Gastroesophageal sphincter (tissue), 4 donors: ENCODE measurements at regions not wholly inside any gene's neighbourhood (a gene's known extent, or its start where the extent isn't known, plus 50 kb on each side); places are given as distances from the start of the nearest gene placed in this dataset.
"Not testable (repeated sequence)": the region's sequence is repeated elsewhere in the genome, so short reads cannot be mapped to it uniquely, and the experiment has no call there.

Source experiments
- ATAC-seq: fragments of 150-250 bp; one replicate; pipeline ENCODE4 v1.9.1; 2016; ENCODE audit warnings: mild to moderate bottlenecking, moderate library complexity
- H3K27ac ChIP-seq, 4 donors: fragments of 200-600 bp; sonication (generic) in 3 of 4; 1 replicate in 3 of 4; 2 replicates in 1 of 4; pipeline ENCODE4 v1.5.1; 2016 to 2019
- H3K27me3 ChIP-seq: fragments of 200-600 bp; sonication (generic); one replicate; pipeline ENCODE4 v1.5.1; 2019
- H3K36me3 ChIP-seq, 2 donors: fragments of 200-600 bp; sonication (generic); one replicate each; pipeline ENCODE4 v1.5.1; 2019; ENCODE audit warnings: control low read depth in 1 of 2
- H3K4me1 ChIP-seq, 3 donors: fragments of 200-600 bp; sonication (generic); 1 replicate in 2 of 3; 2 replicates in 1 of 3; pipeline ENCODE4 v1.5.1; 2016 to 2019; ENCODE audit warnings: control low read depth in 2 of 3
- H3K4me3 ChIP-seq, 2 donors: fragments of 200-600 bp; sonication (generic); one replicate each; pipeline ENCODE4 v1.5.1; 2019; ENCODE audit warnings: mild to moderate bottlenecking in 1 of 2, moderate library complexity in 1 of 2
- H3K9me3 ChIP-seq, 3 donors: fragments of 200-600 bp; sonication (generic); one replicate each; pipeline ENCODE4 v1.5.1; 2017 to 2019; ENCODE audit warnings: control low read depth in 2 of 3
- CTCF ChIP-seq, 4 experiments: fragments of 200-600 bp in 2 of 4; fragments of 450-650 bp in 2 of 4; sonication (generic) in 1 of 4; IDR thresholded peaks; one replicate each; pipeline ENCODE4 v1.5.1; 2017 to 2019; ENCODE audit warnings: antibody characterized with exemption in 4 of 4, mild to moderate bottlenecking in 2 of 4, moderate library complexity in 2 of 4
- EP300 ChIP-seq: sonication (generic); formaldehyde crosslinking; IDR thresholded peaks from one replicate; pipeline ENCODE4 v1.6.1; 2017; ENCODE audit warnings: antibody characterized with exemption, mild to moderate bottlenecking
- POLR2A ChIP-seq, 2 donors: fragments of 450-650 bp; IDR thresholded peaks; one replicate each; pipeline ENCODE4 v1.6.1; 2017; ENCODE audit warnings: antibody characterized with exemption in 2 of 2, mild to moderate bottlenecking in 2 of 2, moderate library complexity in 1 of 2
- POLR2AphosphoS5 ChIP-seq: sonication (generic); formaldehyde crosslinking; IDR thresholded peaks from one replicate; pipeline ENCODE4 v1.6.1; 2017; ENCODE audit warnings: antibody characterized with exemption
- WGBS, 2 donors: methylation state at CpG; one replicate each; pipeline ENCODE4 v1.1.5; 2018; ENCODE audit warnings: low coverage in 1 of 2; 5-methylcytosine and 5-hydroxymethylcytosine counted together

- H3K27ac ChIP-seq = no peak overlapping the region
- 87 to 100% methylated on average over 1 of the region's 1 CpG for WGBS, 2 donors
- no peak for ATAC-seq
- H3K4me1 ChIP-seq = no peaks in the 10 kb centered on the region
- TF ChIP-seq EP300 (no peak), POLR2AphosphoS5 (no peak), POLR2A (IDR thresholded peaks at IDR 0.05) (no peak), CTCF (IDR thresholded peaks at IDR 0.05) (no peak)
- H3K27me3 ChIP-seq = no peaks in the 10 kb centered on the region
- no peaks in the 10 kb centered on the region for H3K36me3 ChIP-seq
- H3K9me3 ChIP-seq = peaks cover 0 to 6% (median 0%) of the 10 kb centered on the region in 3 donors
- no peak overlapping the region for H3K4me3 ChIP-seq
Measured at GRCh38 chr18:38790786-38791185, 1225.2 kb upstream of the CELF4 start.

- Histone ChIP-seq H3K9me3 (peaks cover 0 to 6% (median 0%) of the 10 kb centered on the region in 3 donors), H3K4me3 (no peak overlapping the region), H3K36me3 (no peaks in the 10 kb centered on the region), H3K27me3 (no peaks in the 10 kb centered on the region), H3K4me1 (no peaks in the 10 kb centered on the region), H3K27ac (no peak overlapping the region)
- ATAC-seq = no peak
- 58 to 63% methylated on average over 1 of the region's 1 CpG for WGBS, 2 donors
- TF ChIP-seq CTCF (IDR thresholded peaks at IDR 0.05) (no peak), POLR2A (IDR thresholded peaks at IDR 0.05) (no peak), POLR2AphosphoS5 (no peak), EP300 (no peak)
Measured at GRCh38 chr18:38790303-38790702, 1224.7 kb upstream of the CELF4 start.

GRCh38 chr18:38789141-38789540 is 1223.5 kb upstream of the CELF4 start:
- Histone ChIP-seq H3K9me3 (peaks cover 0 to 6% (median 0%) of the 10 kb centered on the region in 3 donors), H3K4me1 (no peaks in the 10 kb centered on the region), H3K27me3 (no peaks in the 10 kb centered on the region), H3K4me3 (no peak overlapping the region), H3K27ac (no peak overlapping the region), H3K36me3 (no peaks in the 10 kb centered on the region)
- no peak for ATAC-seq
- TF ChIP-seq CTCF (IDR thresholded peaks at IDR 0.05) = no peak
- TF ChIP-seq EP300 = no peak
- no peak for TF ChIP-seq POLR2AphosphoS5
- TF ChIP-seq POLR2A (IDR thresholded peaks at IDR 0.05) = no peak
- 6 to 38% methylated on average over 1 of the region's 1 CpG for WGBS, 2 donors

GRCh38 chr18:38786906-38787305 is 1221.3 kb upstream of the CELF4 start:
- no peaks in the 10 kb centered on the region for H3K36me3 ChIP-seq
- no peak overlapping the region for H3K27ac ChIP-seq
- no peak overlapping the region for H3K4me3 ChIP-seq
- H3K27me3 ChIP-seq = no peaks in the 10 kb centered on the region
- H3K4me1 ChIP-seq = no peaks in the 10 kb centered on the region
- no peak for TF ChIP-seq POLR2A (IDR thresholded peaks at IDR 0.05)
- no peak for TF ChIP-seq EP300
- no peak for TF ChIP-seq POLR2AphosphoS5
- TF ChIP-seq CTCF (IDR thresholded peaks at IDR 0.05) = no peak
- ATAC-seq = no peak
- WGBS, 2 donors = 92 to 100% methylated on average over 1 of the region's 1 CpG
- H3K9me3 ChIP-seq = peaks cover 0 to 6% (median 0%) of the 10 kb centered on the region in 3 donors

GRCh38 chr18:38771620-38772019 is 1206.0 kb upstream of the CELF4 start:
- not testable (repeated sequence) for H3K36me3 ChIP-seq, H3K9me3 ChIP-seq, H3K27ac ChIP-seq, H3K4me1 ChIP-seq, H3K27me3 ChIP-seq, ATAC-seq, H3K4me3 ChIP-seq
- 92% methylated on average over 1 of the region's 1 CpG; no CpG with 5 or more reads in 1 of the 2 donors for WGBS, 2 donors
